GM12878 (cell line): ENCODE measurements at regions not wholly inside any gene's neighbourhood (a gene's known extent, or its start where the extent isn't known, plus 50 kb on each side); places are given as distances from the start of the nearest gene placed in this dataset.

Experiments
- ATAC-seq: fragments of 200-7000 bp; cut with Tn5 transposase; 3 replicates; pipeline ENCODE4 v1.9.1; 2020; ENCODE audit warnings: mild to moderate bottlenecking, moderate library complexity
- BruUV-seq: library from RNA; stranded (reverse); fragments of 400-500 nt; replicated peaks from 2 replicates; lab custom pipeline; 2021; lab: Mats Ljungman, UMichigan
- CTCF ChIA-PET: fragments of 300-600 bp; sonication (Branson Sonifier 250); formaldehyde crosslinking; extraction: SDS; loops from one replicate; lab custom pipeline; 2021; ENCODE audit warnings: inconsistent platforms; lab: Yijun Ruan, JAX
- POLR2A ChIA-PET: fragments of 350-600 bp; formaldehyde crosslinking; extraction: SDS; loops from one replicate; lab custom pipeline; 2021; ENCODE audit warnings: inconsistent platforms; lab: Charles Lee
- RAD21 ChIA-PET: fragments of 300-600 bp; sonication (Branson Sonifier 250); formaldehyde crosslinking; loops from one replicate; lab custom pipeline; 2023; ENCODE audit warnings: antibody characterized with exemption; ENCODE audit not compliant: unreplicated experiment; lab: Charles Lee
- SMC1A ChIA-PET: fragments of 300-600 bp; sonication (Branson Sonifier 250); formaldehyde crosslinking; loops from one replicate; lab custom pipeline; 2023; ENCODE audit not compliant: unreplicated experiment, uncharacterized antibody; lab: Charles Lee
- DNase-seq: peaks from one replicate; pipeline ENCODE4 v3.0.0-alpha.2; 2011; ENCODE audit warnings: low read depth, low spot score
- FAIRE-seq: peaks from 3 replicates; lab custom pipeline; 2011; peaks lifted over from hg19 to GRCh38; lab: Jason Lieb, UNC
- H2AFZ ChIP-seq: 2 replicates; pipeline ENCODE4 v1.6.0; 2011; ENCODE audit warnings: low read depth, low read length, control low read depth; ENCODE audit not compliant: control insufficient read depth
- H3K27ac ChIP-seq: 2 replicates; pipeline ENCODE4 v1.5.1; 2011; ENCODE audit warnings: control low read depth; ENCODE audit not compliant: control insufficient read depth, insufficient read depth
- H3K27me3 ChIP-seq, 2 experiments: replicated peaks in 1 of 2; 2 replicates each; pipeline versions ENCODE4 v1.6.0 to v1.6.1; 2011; ENCODE audit warnings: low read length in 1 of 2; ENCODE audit not compliant: control insufficient read depth in 2 of 2, insufficient read depth in 2 of 2
- H3K36me3 ChIP-seq, 2 experiments: 2 replicates each; pipeline ENCODE4 v1.5.1; 2011; ENCODE audit warnings: low read length in 1 of 2; ENCODE audit not compliant: control insufficient read depth in 2 of 2, insufficient read depth in 2 of 2
- H3K4me1 ChIP-seq: 2 replicates; pipeline ENCODE4 v1.6.1; 2011; ENCODE audit warnings: mild to moderate bottlenecking, low read length, moderate library complexity, mixed read lengths; ENCODE audit not compliant: control insufficient read depth, insufficient read depth
- H3K4me2 ChIP-seq: 2 replicates; pipeline ENCODE4 v1.6.0; 2011; ENCODE audit warnings: control low read depth; ENCODE audit not compliant: control insufficient read depth, insufficient read depth
- H3K4me3 ChIP-seq: fragments of 200-600 bp; sonication (generic); 2 replicates; pipeline ENCODE4 v1.5.1; 2016
- H3K79me2 ChIP-seq: 2 replicates; pipeline ENCODE4 v1.6.0; 2011; ENCODE audit warnings: low read length; ENCODE audit not compliant: control insufficient read depth, insufficient read depth
- H3K9ac ChIP-seq: 2 replicates; pipeline ENCODE4 v1.8.0; 2011; ENCODE audit warnings: low read length, control low read depth, mixed read lengths; ENCODE audit not compliant: control insufficient read depth, insufficient read depth
- H3K9me3 ChIP-seq: replicated peaks from 3 replicates; pipeline ENCODE4 v1.5.1; 2011; ENCODE audit warnings: mild to moderate bottlenecking, low read length; ENCODE audit not compliant: control insufficient read depth, insufficient read depth
- H4K20me1 ChIP-seq: 2 replicates; pipeline ENCODE4 v1.6.0; 2011; ENCODE audit not compliant: control insufficient read depth, insufficient read depth
- BHLHE40 ChIP-seq, 2 experiments: fragments of 450-650 bp in 1 of 2; IDR thresholded peaks; 2 replicates each; pipeline ENCODE4 v1.6.1; 2011 to 2017; ENCODE audit warnings: low read depth in 2 of 2, borderline replicate concordance in 1 of 2, improper control_type of control experiment in 1 of 2, low read length in 1 of 2, mild to moderate bottlenecking in 1 of 2
- CBX5 ChIP-seq: sonication (generic); IDR thresholded peaks from 2 replicates; pipeline ENCODE4 v1.6.1; 2016; ENCODE audit warnings: low read depth, moderate library complexity, mild to moderate bottlenecking, inconsistent platforms
- CHD2 ChIP-seq: IDR thresholded peaks from 2 replicates; pipeline ENCODE4 v1.6.1; 2011; ENCODE audit warnings: low read depth, low read length, improper control_type of control experiment, borderline replicate concordance
- CHD4 ChIP-seq: fragments of 200-600 bp; sonication (generic); IDR thresholded peaks from 2 replicates; pipeline ENCODE4 v1.6.1; 2016; ENCODE audit warnings: mild to moderate bottlenecking
- CREM ChIP-seq: IDR thresholded peaks from 2 replicates; pipeline ENCODE4 v1.6.1; 2014; ENCODE audit warnings: antibody characterized with exemption, low read depth
- EED ChIP-seq: sonication (generic); IDR thresholded peaks from 2 replicates; pipeline ENCODE4 v1.6.1; 2016; ENCODE audit warnings: antibody characterized with exemption, low read depth
- IRF4 ChIP-seq: IDR thresholded peaks from 2 replicates; pipeline ENCODE4 v1.6.1; 2011; ENCODE audit warnings: low read depth, low read length
- LARP7 ChIP-seq: fragments of 450-650 bp; IDR thresholded peaks from 2 replicates; pipeline ENCODE4 v1.6.1; 2017; ENCODE audit warnings: mild to moderate bottlenecking
- MTA3 ChIP-seq: IDR thresholded peaks from 2 replicates; pipeline ENCODE4 v1.6.1; 2012; ENCODE audit warnings: low read length, inconsistent platforms, borderline replicate concordance
- NR2C2 ChIP-seq: IDR thresholded peaks from 2 replicates; pipeline ENCODE4 v1.6.1; 2011; ENCODE audit warnings: borderline replicate concordance, low read depth; ENCODE audit not compliant: control insufficient read depth, insufficient read length
- NR2F1 ChIP-seq: fragments of 450-650 bp; conservative IDR thresholded peaks from 2 replicates; pipeline ENCODE4 v1.6.1; 2017; ENCODE audit warnings: mild to moderate bottlenecking
- PKNOX1 ChIP-seq: fragments of 450-650 bp; IDR thresholded peaks from 2 replicates; pipeline ENCODE4 v1.6.1; 2016; ENCODE audit warnings: mild to moderate bottlenecking
- POLR2AphosphoS2 ChIP-seq: IDR thresholded peaks from 2 replicates; pipeline ENCODE4 v1.6.1; 2011; ENCODE audit warnings: low read depth, mild to moderate bottlenecking, low read length, improper control_type of control experiment, moderate library complexity
- REST ChIP-seq: IDR thresholded peaks from 2 replicates; pipeline ENCODE4 v1.6.1; 2012; ENCODE audit warnings: mild to moderate bottlenecking, low read depth, low read length
- STAT3 ChIP-seq: IDR thresholded peaks from 2 replicates; pipeline ENCODE4 v1.6.1; 2011; ENCODE audit warnings: low read depth, low read length, improper control_type of control experiment
- SUZ12 ChIP-seq: fragments of 200-600 bp; sonication (generic); IDR thresholded peaks from one replicate; pipeline ENCODE4 v1.6.1; 2018; ENCODE audit warnings: antibody characterized with exemption, mild to moderate bottlenecking; ENCODE audit not compliant: unreplicated experiment
- TCF12 ChIP-seq: IDR thresholded peaks from 2 replicates; pipeline ENCODE4 v1.6.1; 2011; ENCODE audit warnings: low read depth, mild to moderate bottlenecking, low read length
- ZNF274 ChIP-seq: IDR thresholded peaks from one replicate; pipeline ENCODE4 v1.8.0; 2011; ENCODE audit not compliant: insufficient read length, insufficient read depth
- ZNF622 ChIP-seq: fragments of 450-650 bp; IDR thresholded peaks from 2 replicates; pipeline ENCODE4 v1.6.1; 2017; ENCODE audit warnings: mild to moderate bottlenecking, inconsistent platforms
- ZZZ3 ChIP-seq: IDR thresholded peaks from 2 replicates; pipeline ENCODE4 v1.6.1; 2011; ENCODE audit warnings: low read depth; ENCODE audit not compliant: control insufficient read depth, insufficient read length
- WGBS: methylation state at CpG from one replicate; pipeline ENCODE4 v1.1.6; 2016; ENCODE audit warnings: low lambda C conversion rate; ENCODE audit not compliant: insufficient replicate concordance, insufficient coverage; ENCODE audit errors: missing lambda C conversion rate; 5-methylcytosine and 5-hydroxymethylcytosine counted together
- in situ Hi-C: fragments of 300-500 bp; cut with MboI; formaldehyde crosslinking; loops from 9 replicates; pipeline ENCODE4 v1.14.3; 2018; ENCODE audit warnings: mixed read lengths
- intact Hi-C: fragments of 100-400 bp; cut with micrococcal nuclease; formaldehyde crosslinking; loops from one replicate; pipeline ENCODE4 v1.14.2; 2022; ENCODE audit not compliant: unreplicated experiment

DNA sequence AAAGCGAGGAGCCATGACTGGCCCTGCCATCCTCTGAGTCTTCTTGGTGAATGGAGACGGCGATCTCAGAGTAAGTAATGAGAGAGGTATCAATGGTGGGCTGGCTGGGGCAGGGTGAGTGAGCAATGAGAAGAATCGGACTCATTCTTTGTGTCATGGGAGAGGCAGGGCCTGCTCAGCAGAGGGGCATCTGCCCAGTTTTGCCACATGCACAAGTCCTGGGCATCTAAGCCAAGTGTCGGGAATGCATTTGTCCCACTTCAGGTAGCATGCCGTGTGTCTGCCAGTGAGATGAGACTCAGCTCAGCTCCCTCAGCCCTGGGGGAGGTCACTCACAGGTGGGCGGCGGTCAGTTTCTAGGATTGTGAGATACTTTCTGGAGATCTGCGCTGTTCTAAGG, 791.0 kb upstream of the RAB6C start (continued):
- TF ChIP-seq REST, result no peak

DNA sequence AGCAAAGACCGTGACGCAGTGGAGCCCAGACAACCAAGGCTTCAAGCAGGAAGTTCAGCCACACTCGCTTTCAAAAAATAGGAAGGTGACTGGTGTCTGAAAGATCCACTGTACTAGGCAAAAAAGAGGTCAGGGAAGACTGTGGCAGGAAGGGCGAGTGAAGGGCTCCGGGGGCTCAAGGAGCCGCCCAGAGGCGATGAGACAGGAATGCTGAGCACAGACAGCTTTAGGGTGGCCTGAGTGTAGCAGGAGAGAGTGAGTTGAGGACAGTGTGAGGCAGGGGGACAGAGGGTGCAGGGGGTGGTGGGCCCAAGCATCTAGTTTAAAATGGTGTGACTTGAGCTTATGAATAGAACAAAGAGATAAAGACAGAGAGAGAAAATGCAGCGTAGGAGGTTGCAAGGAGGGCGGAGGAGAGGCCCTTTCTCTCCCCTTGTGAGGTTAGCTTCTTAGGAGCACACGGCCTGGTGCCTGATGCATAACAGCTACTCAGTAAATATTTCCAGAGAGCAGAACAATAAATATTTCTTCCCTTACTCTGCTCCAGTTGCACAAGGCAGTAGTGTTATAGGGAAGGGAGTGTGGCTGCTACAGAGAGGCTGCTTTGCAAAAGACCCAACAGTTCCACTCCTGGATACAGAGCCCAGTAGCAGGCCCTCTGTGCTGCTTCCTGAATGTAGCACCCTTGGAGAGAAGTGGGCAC, 789.7 kb upstream of the RAB6C start:
- H3K27me3 ChIP-seq, result no peaks in the 10 kb centered on the region
- no peaks in the 10 kb centered on the region for H3K9me3 ChIP-seq
- BruUV-seq, result no TSS peak
- ChIA-PET RAD21 (no interaction called here), CTCF (interaction anchor here (0.9 kb wide), 1 partner anchor 209 kb away, joined by 3 read pairs; no protein-coding TSS in a partner anchor), POLR2A (no interaction called here), SMC1A (interaction anchor here (1.0 kb wide), 2 partner anchors 50 to 208 kb away, joined by 3 read pairs; no protein-coding TSS in a partner anchor)
- DNase-seq, result no peak
- no peaks in the 10 kb centered on the region for H4K20me1 ChIP-seq
- H3K36me3 ChIP-seq, result no peaks in the 10 kb centered on the region
- no peaks in the 10 kb centered on the region for H3K4me1 ChIP-seq
- no peak for FAIRE-seq
- WGBS, result 42% methylated on average over 10 of the region's 10 CpGs
- H3K9ac ChIP-seq, result no peak overlapping the region
- no peak overlapping the region for H3K27ac ChIP-seq
- H3K4me2 ChIP-seq, result no peak overlapping the region
- ATAC-seq, result no peak
- no peaks in the 10 kb centered on the region for H3K79me2 ChIP-seq
- in situ Hi-C loops (no loop called here), intact Hi-C loops (loop anchor here (10.0 kb wide), 1 partner anchor 665 kb away; no protein-coding TSS in a partner anchor)
- TF ChIP-seq IRF4 (no peak), STAT3 (no peak), SUZ12 (no peak), ZNF622 (no peak), MTA3 (no peak), NR2C2 (no peak), BHLHE40 (IDR thresholded peaks at IDR 0.05; ENCODE audit: borderline replicate concordance in 1 of 2, low read depth in 2 of 2, low read length in 1 of 2) (no peak), CBX5 (no peak), POLR2AphosphoS2 (no peak), EED (no peak), CREM (no peak), ZZZ3 (no peak), ZNF274 (no peak), TCF12 (no peak), LARP7 (no peak), NR2F1 (no peak), CHD2 (no peak), PKNOX1 (no peak), CHD4 (no peak)
- H2AFZ ChIP-seq, result no peak overlapping the region
- no peak overlapping the region for H3K4me3 ChIP-seq
